Ovary (tissue), 7 donors: ENCODE measurements at regions not wholly inside any gene's neighbourhood (a gene's known extent, or its start where the extent isn't known, plus 50 kb on each side); places are given as distances from the start of the nearest gene placed in this dataset.

ENCODE experiments used
- DNase-seq, 5 donors: peaks; one replicate each; pipeline ENCODE4 v3.0.0-alpha.2; 2019 to 2020
- H3K27ac ChIP-seq, 2 donors: fragments of 200-600 bp; one replicate each; pipeline versions ENCODE4 v1.5.1 to v1.8.0; 2019 to 2022
- H3K27me3 ChIP-seq: fragments of 200-600 bp; one replicate; pipeline ENCODE4 v1.8.0; 2022
- H3K36me3 ChIP-seq: fragments of 200-600 bp; sonication (generic); one replicate; pipeline ENCODE4 v1.5.1; 2019
- H3K4me1 ChIP-seq: one replicate; pipeline ENCODE4 v1.8.1; 2013; ENCODE audit warnings: mild to moderate bottlenecking, moderate library complexity; ENCODE audit not compliant: insufficient read depth
- H3K4me3 ChIP-seq: fragments of 200-600 bp; sonication (generic); one replicate; pipeline ENCODE4 v1.5.1; 2017
- H3K9me3 ChIP-seq, 2 donors: fragments of 200-600 bp in 1 of 2; sonication (generic) in 1 of 2; one replicate each; pipeline versions ENCODE4 v1.5.1 to v1.8.1; 2013 to 2019; ENCODE audit warnings: mild to moderate bottlenecking in 1 of 2, moderate library complexity in 1 of 2
- EP300 ChIP-seq: sonication (generic); formaldehyde crosslinking; IDR thresholded peaks from one replicate; pipeline ENCODE4 v1.6.1; 2017; ENCODE audit warnings: antibody characterized with exemption
- POLR2A ChIP-seq: fragments of 450-650 bp; IDR thresholded peaks from one replicate; pipeline ENCODE4 v1.6.1; 2017; ENCODE audit warnings: antibody characterized with exemption, mild to moderate bottlenecking, moderate library complexity
- WGBS, 3 donors: extraction: QIAGEN DNeasy Blood & Tissue Kit in 1 of 3; methylation state at CpG; one replicate each; pipeline versions ENCODE4 v1.1.5 to v1.1.7; 2013 to 2017; 5-methylcytosine and 5-hydroxymethylcytosine counted together
- intact Hi-C, 4 donors: fragments of 100-400 bp; cut with DNase I; formaldehyde crosslinking; loops; one replicate each; pipeline versions ENCODE4 v1.11.0 to v1.15.1; 2022 to 2023
- TF ChIP-seq, protein P1 (sequence below), 3 donors: fragments of 450-650 bp in 2 of 3; fragments of 200-600 bp in 1 of 3; IDR thresholded peaks; one replicate each; pipeline versions ENCODE4 v1.5.1 to v1.8.0; 2016 to 2022; ENCODE audit warnings: antibody characterized with exemption in 3 of 3, mild to moderate bottlenecking in 1 of 3
- donor health status: DM: no; HTN: no; CAD: no; lungs with moderate emphysema.
- donor health status: DM: no; HTN: no; CAD: no.
- donor health status: Bipolar disorder and iron deficiency.
- donor health status: DM: no; HTN: no; CAD: no.
- donor health status: DM: yes; HTN: yes; CAD: no.

DNA sequence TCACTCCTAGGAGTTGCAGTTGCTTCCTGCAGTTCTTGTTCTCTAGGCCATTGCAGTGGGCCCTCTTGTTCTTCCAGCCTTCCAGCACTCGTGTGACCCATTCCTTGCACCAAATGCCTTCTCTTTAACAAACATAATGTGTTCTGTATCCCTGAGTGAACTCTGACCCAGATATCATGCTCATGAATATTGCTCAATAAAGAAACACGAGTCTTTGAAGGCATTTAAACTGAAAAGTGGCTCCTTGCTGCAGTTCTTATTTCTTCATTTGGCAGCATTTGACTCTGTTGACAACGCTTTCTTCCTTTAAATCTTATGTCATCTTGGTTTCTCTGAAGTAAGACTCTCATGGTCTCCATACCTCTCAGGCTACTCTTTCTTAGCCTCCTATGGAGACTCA lies 100.7 kb upstream of the PDE4B start:
- 75 to 81% (median 77%) methylated on average over 3 of the region's 3 CpGs for WGBS, 3 donors
- Histone ChIP-seq H3K36me3 (no peaks in the 10 kb centered on the region), H3K4me1 (no peaks in the 10 kb centered on the region), H3K27me3 (no peaks in the 10 kb centered on the region), H3K9me3 (no peaks in the 10 kb centered on the region), H3K4me3 (no peak overlapping the region), H3K27ac (no peak overlapping the region)
- TF ChIP-seq, protein P1, sequence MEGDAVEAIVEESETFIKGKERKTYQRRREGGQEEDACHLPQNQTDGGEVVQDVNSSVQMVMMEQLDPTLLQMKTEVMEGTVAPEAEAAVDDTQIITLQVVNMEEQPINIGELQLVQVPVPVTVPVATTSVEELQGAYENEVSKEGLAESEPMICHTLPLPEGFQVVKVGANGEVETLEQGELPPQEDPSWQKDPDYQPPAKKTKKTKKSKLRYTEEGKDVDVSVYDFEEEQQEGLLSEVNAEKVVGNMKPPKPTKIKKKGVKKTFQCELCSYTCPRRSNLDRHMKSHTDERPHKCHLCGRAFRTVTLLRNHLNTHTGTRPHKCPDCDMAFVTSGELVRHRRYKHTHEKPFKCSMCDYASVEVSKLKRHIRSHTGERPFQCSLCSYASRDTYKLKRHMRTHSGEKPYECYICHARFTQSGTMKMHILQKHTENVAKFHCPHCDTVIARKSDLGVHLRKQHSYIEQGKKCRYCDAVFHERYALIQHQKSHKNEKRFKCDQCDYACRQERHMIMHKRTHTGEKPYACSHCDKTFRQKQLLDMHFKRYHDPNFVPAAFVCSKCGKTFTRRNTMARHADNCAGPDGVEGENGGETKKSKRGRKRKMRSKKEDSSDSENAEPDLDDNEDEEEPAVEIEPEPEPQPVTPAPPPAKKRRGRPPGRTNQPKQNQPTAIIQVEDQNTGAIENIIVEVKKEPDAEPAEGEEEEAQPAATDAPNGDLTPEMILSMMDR (IDR thresholded peaks at IDR 0.05), result no peak
- no peak for TF ChIP-seq EP300
- no peak for TF ChIP-seq POLR2A
- no peak for DNase-seq
- intact Hi-C loops, result loop anchor here in 2 of 4 donors (10.0 kb wide), 2 partner anchors 267 to 477 kb away; partner anchors contain the start of genes LEPR (in 1 of the 2) and LEPROT (in 1 of the 2)

DNA sequence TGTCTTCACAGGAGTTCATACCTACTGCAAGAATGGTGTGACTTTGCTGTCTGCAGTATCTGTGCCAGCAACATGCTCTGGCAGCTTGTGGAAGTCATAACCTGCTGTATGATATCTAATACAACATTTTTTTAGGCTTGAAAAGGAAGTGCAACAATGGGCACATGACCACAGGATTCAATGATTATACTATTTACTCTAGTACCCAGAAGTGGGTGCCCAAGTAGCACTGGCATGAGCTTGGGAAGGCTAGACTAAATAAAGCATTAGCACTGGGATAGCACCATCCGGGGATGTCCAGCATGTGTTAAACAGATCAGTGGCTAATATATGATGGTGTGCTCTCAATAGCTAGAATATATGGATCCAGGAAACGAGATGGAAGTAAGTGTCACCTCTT lies 98.6 kb upstream of the PDE4B start:
- WGBS, 3 donors, result 58 to 80% (median 76%) methylated on average over 2 of the region's 2 CpGs
- intact Hi-C loops, result loop anchor here in 2 of 4 donors (10.0 kb wide), 2 partner anchors 269 to 479 kb away; partner anchors contain the start of genes LEPR (in 1 of the 2) and LEPROT (in 1 of the 2)
- no peak for DNase-seq
- no peak overlapping the region for H3K4me3 ChIP-seq
- H3K36me3 ChIP-seq, result no peaks in the 10 kb centered on the region
- no peak overlapping the region for H3K27ac ChIP-seq
- TF ChIP-seq EP300 (no peak), POLR2A (no peak)
- TF ChIP-seq, protein P1 (IDR thresholded peaks at IDR 0.05), result no peak
- no peaks in the 10 kb centered on the region for H3K4me1 ChIP-seq
- no peaks in the 10 kb centered on the region for H3K9me3 ChIP-seq
- H3K27me3 ChIP-seq, result no peaks in the 10 kb centered on the region

DNA sequence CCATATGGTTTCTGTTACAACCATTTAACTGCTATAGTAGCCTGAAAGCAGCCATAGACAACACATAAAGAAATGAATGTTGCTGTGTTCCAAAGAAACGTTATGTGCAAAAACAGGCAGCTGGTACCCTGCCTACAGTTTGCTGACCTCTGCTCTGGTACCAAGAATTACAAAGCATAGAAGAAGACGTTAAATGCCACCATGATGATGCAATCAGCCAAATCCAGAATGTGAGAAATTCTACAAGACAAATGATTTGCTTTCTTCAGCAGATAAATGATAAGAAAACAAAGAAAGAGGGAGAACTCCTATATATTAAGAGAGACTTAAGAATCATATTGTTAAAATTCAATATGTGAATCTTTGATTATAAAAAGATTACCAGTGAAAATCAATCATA lies 97.8 kb upstream of the PDE4B start:
- no peaks in the 10 kb centered on the region for H3K9me3 ChIP-seq
- DNase-seq, result no peak
- no peaks in the 10 kb centered on the region for H3K36me3 ChIP-seq
- TF ChIP-seq, protein P1 (IDR thresholded peaks at IDR 0.05), result no peak
- TF ChIP-seq POLR2A (no peak), EP300 (no peak)
- 40 to 50% (median 42%) methylated on average over 2 of the region's 2 CpGs for WGBS, 3 donors
- no peak overlapping the region for H3K4me3 ChIP-seq
- H3K4me1 ChIP-seq, result no peaks in the 10 kb centered on the region
- no peak overlapping the region for H3K27ac ChIP-seq
- intact Hi-C loops, result loop anchor here in 2 of 4 donors (10.0 kb wide), 2 partner anchors 270 to 480 kb away; partner anchors contain the start of genes LEPR (in 1 of the 2) and LEPROT (in 1 of the 2)
- H3K27me3 ChIP-seq, result no peaks in the 10 kb centered on the region

DNA sequence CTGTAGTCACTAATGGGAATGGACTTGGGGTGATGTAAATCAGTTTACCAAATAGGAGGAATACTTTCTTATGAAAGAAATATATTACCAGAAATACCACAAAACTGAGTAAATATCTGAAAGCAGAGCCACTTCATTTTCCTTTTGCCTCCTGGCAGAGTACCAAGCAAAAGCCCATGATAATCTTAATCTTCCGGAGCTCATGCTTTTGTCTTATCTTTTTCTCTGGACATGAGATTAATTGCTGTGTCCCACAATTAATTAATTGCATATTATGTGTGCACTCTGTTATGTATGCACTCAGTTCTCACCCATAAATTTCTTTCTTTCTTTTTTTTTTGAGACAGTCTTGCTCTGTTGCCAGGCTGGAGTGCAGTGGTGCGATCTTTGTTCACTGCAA lies 94.1 kb upstream of the PDE4B start:
- Histone ChIP-seq H3K36me3 (no peaks in the 10 kb centered on the region), H3K4me3 (no peak overlapping the region), H3K4me1 (no peaks in the 10 kb centered on the region), H3K27me3 (no peaks in the 10 kb centered on the region), H3K27ac (no peak overlapping the region), H3K9me3 (no peaks in the 10 kb centered on the region)
- TF ChIP-seq EP300, result no peak
- TF ChIP-seq, protein P1 (IDR thresholded peaks at IDR 0.05), result no peak
- TF ChIP-seq POLR2A, result no peak
- intact Hi-C loops, result loop anchor here in 2 of 4 donors (10.0 kb wide), 2 partner anchors 274 to 484 kb away; partner anchors contain the start of genes LEPR (in 1 of the 2) and LEPROT (in 1 of the 2)
- DNase-seq, result no peak
- 17 to 30% (median 23%) methylated on average over 2 of the region's 2 CpGs for WGBS, 3 donors
